AG08396 (cell line): ENCODE measurements at regions not wholly inside any gene's neighbourhood (a gene's known extent, or its start where the extent isn't known, plus 50 kb on each side); places are given as distances from the start of the nearest gene placed in this dataset.
"Not testable (repeated sequence)": the region's sequence is repeated elsewhere in the genome, so short reads cannot be mapped to it uniquely, and the experiment has no call there.

Source experiments
- DNase-seq: peaks from one replicate; pipeline ENCODE4 v3.0.0; 2012; ENCODE audit warnings: low spot score, mixed read lengths

- DNase-seq = no peak
Measured at GRCh38 chr10:52540479-52540984, 226.5 kb downstream of the DKK1 start.

GRCh38 chr10:52541006-52541473 lies 227.0 kb downstream of the DKK1 start:
- no peak for DNase-seq

- no peak for DNase-seq
Measured at GRCh38 chr10:52542906-52543305, 228.8 kb downstream of the DKK1 start.

- no peak for DNase-seq
Measured at GRCh38 chr10:52551046-52551445, 221.5 kb downstream of the MBL2 start.

GRCh38 chr10:52558090-52558489 lies 214.5 kb downstream of the MBL2 start:
- no peak for DNase-seq

- DNase-seq = no peak
Measured at GRCh38 chr10:52561322-52561721, 211.3 kb downstream of the MBL2 start.

- DNase-seq = no peak
Measured at GRCh38 chr10:52563360-52563759, 209.2 kb downstream of the MBL2 start.

- DNase-seq = peak; percentile 21
Measured at GRCh38 chr10:52566471-52567246, 205.9 kb downstream of the MBL2 start.

GRCh38 chr10:52567247-52567580 lies 205.4 kb downstream of the MBL2 start:
- no peak for DNase-seq

GRCh38 chr10:52568309-52568708 lies 204.3 kb downstream of the MBL2 start:
- no peak for DNase-seq

GRCh38 chr10:52570490-52570889 lies 202.1 kb downstream of the MBL2 start:
- no peak for DNase-seq

GRCh38 chr10:52571018-52571417 lies 201.6 kb downstream of the MBL2 start:
- DNase-seq = no peak

- DNase-seq = no peak
Measured at GRCh38 chr10:52571516-52572182, 200.9 kb downstream of the MBL2 start.

- no peak for DNase-seq
Measured at GRCh38 chr10:52573347-52573746, 199.2 kb downstream of the MBL2 start.

- DNase-seq = no peak
Measured at GRCh38 chr10:52574697-52575096, 197.9 kb downstream of the MBL2 start.

- DNase-seq = no peak
Measured at GRCh38 chr10:52577047-52577446, 195.5 kb downstream of the MBL2 start.

- DNase-seq = no peak
Measured at GRCh38 chr10:52578871-52579405, 193.6 kb downstream of the MBL2 start.

GRCh38 chr10:52581636-52582035 lies 190.9 kb downstream of the MBL2 start:
- not testable (repeated sequence) for DNase-seq

- no peak for DNase-seq
Measured at GRCh38 chr10:52583336-52583735, 189.2 kb downstream of the MBL2 start.

GRCh38 chr10:52586710-52587109 lies 185.9 kb downstream of the MBL2 start:
- no peak for DNase-seq

- no peak for DNase-seq
Measured at GRCh38 chr10:52597189-52597863, 175.3 kb downstream of the MBL2 start.

- DNase-seq = no peak
Measured at GRCh38 chr10:52598936-52599335, 173.6 kb downstream of the MBL2 start.
